Vagina (tissue), 2 donors: ENCODE measurements at regions not wholly inside any gene's neighbourhood (a gene's known extent, or its start where the extent isn't known, plus 50 kb on each side); places are given as distances from the start of the nearest gene placed in this dataset.

Experiments used
- CTCF ChIP-seq, 3 experiments: fragments of 450-650 bp in 2 of 3; fragments of 200-600 bp in 1 of 3; sonication (generic) in 1 of 3; IDR thresholded peaks; one replicate each; pipeline ENCODE4 v1.5.1; 2017 to 2019; ENCODE audit warnings: antibody characterized with exemption in 3 of 3, mild to moderate bottlenecking in 2 of 3, moderate library complexity in 2 of 3
- POLR2AphosphoS5 ChIP-seq, 2 donors: sonication (generic); formaldehyde crosslinking; IDR thresholded peaks; one replicate each; pipeline ENCODE4 v1.9.0; 2017; ENCODE audit warnings: antibody characterized with exemption in 2 of 2, mild to moderate bottlenecking in 2 of 2, low read depth in 1 of 2; ENCODE audit not compliant: insufficient read depth in 1 of 2

GRCh38 chr2:222357930-222358329 is 59.1 kb upstream of the PAX3 start:
- no peak for TF ChIP-seq CTCF (IDR thresholded peaks at IDR 0.05)
- TF ChIP-seq POLR2AphosphoS5 (IDR thresholded peaks at IDR 0.05; ENCODE audit: insufficient read depth in 1 of 2, low read depth in 1 of 2), result no peak
